Central memory CD8-positive, alpha-beta T cell (primary cell): ENCODE measurements at regions not wholly inside any gene's neighbourhood (a gene's known extent, or its start where the extent isn't known, plus 50 kb on each side); places are given as distances from the start of the nearest gene placed in this dataset.

Source experiments
- ATAC-seq: fragments of 150-1000 bp; cut with Tn5 transposase; replicated peaks from 2 replicates; pipeline ENCODE4 v1.10.0; 2022; ENCODE audit warnings: mild to moderate bottlenecking, moderate FRiP score, moderate number of reproducible peaks; ENCODE audit not compliant: poor library complexity, severe bottlenecking; ENCODE audit errors: extremely low read depth
- DNase-seq, 2 donors: peaks; one replicate each; pipeline ENCODE4 v3.0.0; 2021; ENCODE audit warnings: low spot score in 2 of 2
- H3K27ac Mint-ChIP-seq: one replicate; pipeline ENCODE4 v1.8.0; 2022; ENCODE audit warnings: low read depth, mild to moderate bottlenecking, moderate library complexity, mixed read lengths
- H3K27me3 Mint-ChIP-seq: one replicate; pipeline ENCODE4 v1.8.0; 2022; ENCODE audit warnings: mixed read lengths
- H3K36me3 Mint-ChIP-seq: one replicate; pipeline ENCODE4 v1.8.0; 2022; ENCODE audit warnings: mild to moderate bottlenecking, moderate library complexity, mixed read lengths; ENCODE audit not compliant: insufficient read depth
- H3K4me1 Mint-ChIP-seq: one replicate; pipeline ENCODE4 v1.8.0; 2022; ENCODE audit warnings: mixed read lengths
- H3K4me3 Mint-ChIP-seq: one replicate; pipeline ENCODE4 v1.8.0; 2022; ENCODE audit warnings: mild to moderate bottlenecking, moderate library complexity, mixed read lengths
- H3K9me3 Mint-ChIP-seq: one replicate; pipeline ENCODE4 v1.8.0; 2022; ENCODE audit warnings: mixed read lengths

DNA sequence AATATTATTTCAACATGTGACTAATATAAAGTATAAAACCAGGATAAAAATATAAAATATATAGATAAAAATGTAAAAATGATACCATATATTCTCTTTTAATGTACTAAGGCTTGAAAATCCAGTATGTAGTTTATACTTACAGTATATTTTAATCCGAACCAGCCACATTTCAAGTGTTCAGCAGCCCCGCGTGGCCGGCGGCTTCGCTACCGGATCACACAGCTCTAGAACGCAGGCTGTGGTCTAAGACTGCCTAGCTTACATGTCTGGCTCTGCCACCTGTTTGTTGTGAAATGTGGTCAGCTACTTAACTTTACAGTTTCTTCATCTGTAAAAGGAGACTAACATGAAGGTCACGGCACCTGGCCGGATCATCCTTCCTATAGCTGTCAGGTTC, 189.7 kb upstream of the TBX3 start:
- no peak for ATAC-seq
- Mint-ChIP-seq H3K4me1 (no peaks in the 10 kb centered on the region), H3K9me3 (peaks cover 11% of the 10 kb centered on the region), H3K27ac (no peak overlapping the region), H3K27me3 (no peaks in the 10 kb centered on the region), H3K36me3 (no peaks in the 10 kb centered on the region), H3K4me3 (no peak overlapping the region)
- DNase-seq = no peak

DNA sequence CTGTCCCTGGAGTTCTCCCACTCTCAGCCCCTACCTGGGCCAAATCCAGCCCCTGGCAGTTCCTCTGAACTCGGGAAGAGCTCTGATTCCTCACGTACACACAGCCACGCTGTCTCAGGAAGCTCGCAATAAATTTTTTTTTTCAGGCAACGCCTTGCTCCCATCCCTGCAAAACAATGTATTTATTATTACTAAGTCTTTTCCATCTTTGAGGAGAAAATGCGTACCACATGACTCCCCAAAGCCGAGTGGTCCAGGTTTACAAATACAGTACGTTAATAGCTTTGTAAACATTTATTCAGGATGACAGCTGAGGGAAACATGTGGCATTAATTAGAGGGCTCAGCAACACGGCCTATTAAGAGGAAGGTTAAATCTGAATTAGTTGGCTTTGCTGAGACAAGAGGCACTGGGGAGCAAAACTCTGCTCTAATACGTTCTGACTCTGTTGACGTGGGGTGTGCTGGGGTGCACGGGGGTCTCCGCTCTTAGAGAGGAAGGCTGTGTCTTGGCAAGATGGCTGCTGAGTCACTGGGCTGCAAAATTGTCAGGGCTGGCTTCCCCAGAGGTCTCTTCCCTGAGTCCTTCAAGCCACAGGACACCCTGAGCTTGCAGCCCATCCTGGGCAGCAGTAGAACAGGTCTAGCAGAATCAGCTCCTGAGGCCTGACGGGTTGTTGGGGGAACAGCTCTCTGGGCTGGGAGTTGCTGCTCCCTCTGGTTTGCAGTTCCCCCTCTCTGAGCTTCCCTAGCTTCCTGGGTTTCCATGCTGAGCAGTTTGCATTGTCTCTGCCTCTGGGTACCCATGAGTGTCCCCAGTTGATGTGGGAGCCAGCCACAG, 185.2 kb upstream of the TBX3 start:
- Mint-ChIP-seq H3K9me3 (no peaks in the 10 kb centered on the region), H3K27me3 (no peaks in the 10 kb centered on the region), H3K4me1 (no peaks in the 10 kb centered on the region), H3K4me3 (no peak overlapping the region), H3K36me3 (no peaks in the 10 kb centered on the region), H3K27ac (no peak overlapping the region)
- no peak for ATAC-seq
- no peak for DNase-seq

DNA sequence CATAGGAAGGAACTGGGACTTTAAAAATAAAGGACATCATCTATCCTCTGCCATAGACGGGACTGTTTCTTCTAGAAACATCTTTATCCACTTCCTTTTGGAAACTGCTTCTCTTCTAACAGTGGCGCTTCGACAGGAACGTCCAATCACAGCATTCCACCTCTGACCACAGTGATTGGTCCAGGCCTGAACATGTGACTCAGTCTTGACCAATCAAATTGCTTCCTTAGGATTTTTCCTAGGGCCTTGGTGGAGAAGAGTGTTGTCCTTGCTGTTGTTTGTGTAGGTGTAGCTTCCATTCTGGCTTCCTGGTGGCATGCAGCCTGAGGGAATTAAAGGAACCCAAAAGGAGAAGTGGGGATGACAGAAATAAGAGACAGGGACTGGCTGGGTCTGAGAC, 182.4 kb upstream of the TBX3 start:
- Mint-ChIP-seq H3K4me1 (no peaks in the 10 kb centered on the region), H3K9me3 (peaks cover 9% of the 10 kb centered on the region), H3K36me3 (no peaks in the 10 kb centered on the region), H3K27me3 (no peaks in the 10 kb centered on the region), H3K4me3 (no peak overlapping the region), H3K27ac (no peak overlapping the region)
- ATAC-seq (no peak), DNase-seq (no peak)

DNA sequence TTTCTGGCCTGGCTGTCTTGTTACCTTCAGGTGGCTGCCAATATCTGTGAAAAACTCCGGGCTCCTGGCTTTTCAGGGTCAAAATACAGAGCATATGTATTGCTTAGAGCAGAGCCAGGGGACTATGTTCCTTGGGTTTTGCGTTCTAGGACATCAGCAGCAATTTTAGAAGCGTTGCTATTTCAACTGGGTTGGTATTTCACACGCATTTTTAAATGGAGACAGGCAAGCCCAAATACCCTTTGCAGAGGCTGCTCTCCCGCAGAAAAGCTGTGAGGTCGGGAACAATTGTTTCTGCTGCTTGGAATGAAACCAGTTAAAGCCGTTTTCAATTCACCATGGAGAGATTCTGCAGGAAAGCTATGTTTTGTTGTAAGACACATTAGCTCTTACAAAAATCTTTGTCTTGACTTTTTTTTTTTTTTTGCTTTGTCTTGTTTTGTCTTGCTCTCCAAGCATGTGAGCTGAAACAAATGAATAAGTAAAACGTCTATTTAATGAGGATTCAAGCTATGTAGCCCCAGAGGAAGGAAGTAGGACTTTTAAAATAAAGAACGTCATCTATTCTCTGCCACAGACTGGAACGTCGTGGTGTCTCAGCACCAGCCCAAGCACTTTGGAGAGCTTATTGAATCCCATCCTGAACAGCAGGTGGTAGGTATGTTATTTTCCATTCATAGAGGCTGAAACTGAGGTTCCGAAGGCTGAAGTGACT, 181.0 kb upstream of the TBX3 start:
- ATAC-seq = no peak

DNA sequence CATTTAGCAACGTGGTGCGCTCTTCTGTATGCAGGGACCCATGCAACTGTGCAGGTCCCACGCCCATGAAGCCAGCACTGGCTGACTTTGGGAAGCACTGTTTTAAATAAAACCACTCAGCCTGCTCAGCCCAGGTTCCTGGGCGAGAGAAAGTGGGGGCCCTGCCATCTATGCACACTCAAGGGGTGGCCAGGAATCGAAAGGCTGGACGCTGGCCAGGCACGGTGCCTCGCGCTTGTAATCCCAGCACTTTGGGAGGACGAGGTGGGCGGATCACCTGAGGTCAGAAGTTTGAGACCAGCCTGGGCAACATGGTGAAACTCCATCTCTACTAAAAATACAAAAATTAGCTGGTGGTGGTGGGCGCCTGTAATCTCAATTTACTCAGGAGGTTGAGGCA, 179.9 kb upstream of the TBX3 start:
- Mint-ChIP-seq H3K27ac (no peak overlapping the region), H3K27me3 (no peaks in the 10 kb centered on the region), H3K9me3 (peaks cover 15% of the 10 kb centered on the region), H3K4me1 (no peaks in the 10 kb centered on the region), H3K4me3 (no peak overlapping the region), H3K36me3 (no peaks in the 10 kb centered on the region)
- ATAC-seq (no peak), DNase-seq (no peak)

More for the DNA sequence above, 181.0 kb upstream of the TBX3 start:
- H3K27me3 Mint-ChIP-seq = no peaks in the 10 kb centered on the region
- H3K4me1 Mint-ChIP-seq = no peaks in the 10 kb centered on the region
- DNase-seq = no peak
- peaks cover 15% of the 10 kb centered on the region for H3K9me3 Mint-ChIP-seq
- no peak overlapping the region for H3K27ac Mint-ChIP-seq
- H3K36me3 Mint-ChIP-seq = no peaks in the 10 kb centered on the region
- H3K4me3 Mint-ChIP-seq = no peak overlapping the region

DNA sequence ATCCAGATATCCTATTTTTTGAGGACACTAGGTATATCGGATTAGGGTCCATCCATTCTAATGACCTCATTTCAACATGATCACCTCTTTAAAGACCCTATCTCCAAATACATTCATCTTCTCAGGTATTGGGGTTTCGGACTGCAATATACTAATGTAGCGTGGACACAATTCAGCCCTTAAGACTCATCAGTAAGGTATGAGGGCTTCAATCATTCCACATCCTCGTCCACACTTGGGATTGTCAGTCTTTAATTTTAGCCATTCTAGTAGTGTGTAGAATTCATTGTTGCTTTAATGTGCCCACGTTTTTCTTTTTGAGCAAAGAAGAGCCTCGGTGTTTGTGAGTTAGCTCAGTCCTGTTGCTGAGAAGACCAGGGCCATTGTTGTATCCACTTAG, 177.0 kb upstream of the TBX3 start:
- Mint-ChIP-seq H3K4me3 (no peak overlapping the region), H3K27ac (no peak overlapping the region), H3K4me1 (no peaks in the 10 kb centered on the region), H3K9me3 (peaks cover 15% of the 10 kb centered on the region), H3K36me3 (no peaks in the 10 kb centered on the region), H3K27me3 (no peaks in the 10 kb centered on the region)
- no peak for ATAC-seq
- DNase-seq = no peak

DNA sequence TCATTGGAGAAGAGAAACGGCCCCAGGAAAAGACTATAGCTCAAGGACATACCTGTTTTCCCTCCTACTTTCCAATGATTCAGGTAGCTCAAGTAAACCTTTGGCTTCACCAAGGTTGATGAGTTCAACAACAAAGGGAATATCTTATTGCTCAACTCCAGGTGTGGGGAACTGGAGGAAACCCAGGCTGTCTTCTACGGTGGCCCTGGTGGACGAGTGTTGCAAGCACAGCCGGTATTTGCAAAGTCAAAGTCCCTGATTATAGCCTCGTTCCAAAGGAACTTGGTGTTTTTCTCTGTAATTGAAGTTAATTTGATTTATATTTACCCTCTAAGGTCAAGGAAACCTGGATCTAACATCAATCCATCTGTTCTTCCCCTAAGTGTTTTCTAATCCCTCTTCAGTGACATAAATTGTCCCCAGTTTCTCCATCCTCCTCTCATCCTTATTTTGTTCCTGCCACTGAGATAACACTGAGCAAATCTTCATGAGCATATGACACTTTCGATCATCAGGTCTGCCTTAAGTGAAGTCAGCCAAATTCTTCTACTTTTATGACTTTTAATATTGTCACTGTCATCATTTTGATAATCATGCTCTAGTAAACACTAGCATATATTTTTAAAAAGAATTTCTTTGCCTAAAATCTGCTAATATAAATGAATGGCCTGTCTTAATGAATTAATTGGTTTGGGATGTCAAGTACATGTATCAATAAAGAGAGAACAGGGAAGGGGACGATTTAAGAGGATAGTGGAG, 174.6 kb upstream of the TBX3 start:
- Mint-ChIP-seq H3K4me3 (no peak overlapping the region), H3K4me1 (no peaks in the 10 kb centered on the region), H3K36me3 (no peaks in the 10 kb centered on the region), H3K9me3 (peaks cover 15% of the 10 kb centered on the region), H3K27ac (no peak overlapping the region), H3K27me3 (no peaks in the 10 kb centered on the region)
- no peak for DNase-seq
- ATAC-seq = no peak

DNA sequence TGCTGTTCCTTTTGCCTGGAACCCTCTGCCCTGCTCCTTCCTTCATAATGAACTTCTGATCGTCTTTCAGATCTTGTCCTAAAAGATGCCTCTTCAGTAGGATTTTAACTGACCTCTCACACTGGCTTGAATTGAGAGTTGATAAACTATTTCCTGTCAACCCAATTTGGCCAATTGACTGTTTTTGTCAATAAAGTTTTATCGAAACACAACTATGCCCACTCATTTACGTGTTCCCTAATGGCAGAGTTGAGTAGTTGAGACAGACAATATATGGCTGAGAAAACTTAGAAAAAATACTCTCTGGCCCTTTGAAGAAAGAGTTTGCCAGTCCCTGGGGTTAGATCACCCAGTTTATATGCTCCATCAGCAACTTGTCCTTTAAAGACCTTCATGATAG, 171.7 kb upstream of the TBX3 start:
- DNase-seq (no peak), ATAC-seq (no peak)
- H3K4me1 Mint-ChIP-seq = no peaks in the 10 kb centered on the region
- H3K4me3 Mint-ChIP-seq = no peak overlapping the region
- no peaks in the 10 kb centered on the region for H3K9me3 Mint-ChIP-seq
- H3K27me3 Mint-ChIP-seq = no peaks in the 10 kb centered on the region
- no peak overlapping the region for H3K27ac Mint-ChIP-seq
- H3K36me3 Mint-ChIP-seq = no peaks in the 10 kb centered on the region

DNA sequence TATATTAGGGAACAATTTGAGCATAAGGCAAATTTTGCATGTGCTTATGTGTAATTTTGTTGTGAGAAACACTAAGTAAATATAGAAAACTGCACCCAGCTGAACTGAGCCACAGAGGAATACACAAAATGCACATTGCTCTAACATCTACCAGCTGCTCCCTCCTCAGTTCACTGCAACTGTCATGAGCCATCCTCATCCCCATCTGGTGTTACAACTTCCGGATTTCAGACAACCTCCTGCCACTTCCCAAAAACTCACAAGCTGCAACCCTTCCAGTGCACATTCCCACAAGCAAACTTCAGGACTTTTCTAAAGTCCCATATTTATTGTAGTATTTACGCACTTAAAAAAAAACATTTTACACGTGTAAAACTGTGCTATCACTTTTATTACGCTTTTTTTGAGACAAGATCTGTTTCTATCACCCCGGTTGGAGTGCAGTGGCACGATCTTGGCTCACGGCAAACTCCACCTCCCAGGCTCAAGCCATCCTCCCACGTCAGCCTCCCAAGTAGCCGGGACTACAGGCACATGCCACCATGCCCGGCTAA, 169.1 kb upstream of the TBX3 start:
- no peak overlapping the region for H3K27ac Mint-ChIP-seq
- H3K4me3 Mint-ChIP-seq = no peak overlapping the region
- H3K36me3 Mint-ChIP-seq = no peaks in the 10 kb centered on the region
- no peak for ATAC-seq
- no peaks in the 10 kb centered on the region for H3K27me3 Mint-ChIP-seq
- no peak for DNase-seq
- H3K4me1 Mint-ChIP-seq = no peaks in the 10 kb centered on the region
- no peaks in the 10 kb centered on the region for H3K9me3 Mint-ChIP-seq

DNA sequence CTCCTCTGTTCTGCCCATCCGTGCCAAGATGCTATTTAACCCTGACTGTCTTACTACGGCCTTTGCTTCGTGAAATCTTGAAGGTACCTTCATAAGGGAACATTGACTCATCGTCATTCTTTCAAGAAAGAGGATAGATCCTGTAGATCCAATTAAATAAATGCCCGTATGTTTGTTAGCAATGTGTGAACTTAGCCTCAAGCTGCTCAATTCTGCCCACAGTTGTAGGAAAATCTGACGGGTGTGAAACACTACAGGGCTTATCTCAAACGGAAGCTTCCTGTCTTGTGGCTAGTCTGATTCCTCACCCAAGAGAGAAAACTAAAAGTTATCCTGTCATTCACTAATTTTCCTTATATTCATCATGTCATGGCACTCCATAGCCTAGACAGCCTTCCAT, 168.0 kb upstream of the TBX3 start:
- Mint-ChIP-seq H3K27me3 (no peaks in the 10 kb centered on the region), H3K27ac (no peak overlapping the region), H3K9me3 (no peaks in the 10 kb centered on the region), H3K4me3 (no peak overlapping the region), H3K4me1 (no peaks in the 10 kb centered on the region), H3K36me3 (no peaks in the 10 kb centered on the region)
- ATAC-seq = no peak
- DNase-seq = no peak

DNA sequence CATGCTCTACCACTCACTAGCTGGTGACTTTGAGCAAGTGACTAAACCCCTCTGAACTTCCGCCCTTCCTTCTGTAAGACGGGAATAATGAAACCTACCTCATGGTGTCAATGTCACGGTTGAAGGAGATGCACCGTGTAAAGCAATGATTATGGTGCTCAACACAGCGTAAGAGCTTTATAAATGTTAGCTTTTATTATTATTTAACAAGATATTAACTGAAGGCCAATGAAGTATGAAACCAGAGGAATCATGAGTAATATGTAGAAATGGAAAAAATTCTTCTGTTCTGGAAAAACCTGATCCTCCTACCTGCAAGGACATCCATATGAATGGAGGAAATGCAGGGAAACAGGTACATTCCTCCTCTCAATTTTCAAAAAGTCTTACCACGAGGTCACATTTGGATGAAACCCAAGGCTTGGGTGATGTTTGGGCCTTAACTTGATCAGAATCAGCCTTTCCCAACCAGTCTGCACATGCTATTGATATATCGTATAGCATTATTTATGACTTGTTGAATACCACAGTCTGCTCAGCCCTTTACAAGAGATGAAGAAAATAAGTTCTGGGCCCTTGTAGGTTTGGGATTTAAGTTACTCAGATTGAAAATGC, 166.8 kb upstream of the TBX3 start:
- Mint-ChIP-seq H3K4me1 (no peaks in the 10 kb centered on the region), H3K4me3 (no peak overlapping the region), H3K27me3 (no peaks in the 10 kb centered on the region), H3K36me3 (no peaks in the 10 kb centered on the region), H3K27ac (no peak overlapping the region), H3K9me3 (no peaks in the 10 kb centered on the region)
- no peak for ATAC-seq
- no peak for DNase-seq

DNA sequence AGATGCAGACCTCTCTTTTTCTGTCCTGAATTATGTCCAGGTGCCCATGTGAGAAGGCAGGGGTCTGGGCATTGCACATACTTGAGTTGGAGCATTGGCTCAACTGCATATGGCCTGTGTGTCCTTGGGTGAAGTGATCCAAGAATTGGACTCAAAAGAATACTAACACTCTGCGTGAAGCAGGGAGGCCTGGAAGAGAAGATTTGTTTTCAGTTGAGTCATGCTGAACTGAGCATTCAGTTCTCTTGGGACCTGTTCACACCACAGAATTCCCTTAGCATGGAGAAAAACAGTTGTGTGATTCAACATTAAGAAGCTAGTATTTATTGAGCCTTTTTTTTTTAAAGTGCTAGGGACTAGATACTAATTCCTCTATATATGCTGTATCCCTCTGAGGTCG, 164.7 kb upstream of the TBX3 start:
- DNase-seq = no peak
- Mint-ChIP-seq H3K9me3 (no peaks in the 10 kb centered on the region), H3K27me3 (no peaks in the 10 kb centered on the region), H3K27ac (no peak overlapping the region), H3K36me3 (no peaks in the 10 kb centered on the region), H3K4me1 (no peaks in the 10 kb centered on the region), H3K4me3 (no peak overlapping the region)
- no peak for ATAC-seq
